ENCODE measurements at regions not wholly inside any gene's neighbourhood (a gene's known extent, or its start where the extent isn't known, plus 50 kb on each side); places are given as distances from the start of the nearest gene placed in this dataset.

DNA sequence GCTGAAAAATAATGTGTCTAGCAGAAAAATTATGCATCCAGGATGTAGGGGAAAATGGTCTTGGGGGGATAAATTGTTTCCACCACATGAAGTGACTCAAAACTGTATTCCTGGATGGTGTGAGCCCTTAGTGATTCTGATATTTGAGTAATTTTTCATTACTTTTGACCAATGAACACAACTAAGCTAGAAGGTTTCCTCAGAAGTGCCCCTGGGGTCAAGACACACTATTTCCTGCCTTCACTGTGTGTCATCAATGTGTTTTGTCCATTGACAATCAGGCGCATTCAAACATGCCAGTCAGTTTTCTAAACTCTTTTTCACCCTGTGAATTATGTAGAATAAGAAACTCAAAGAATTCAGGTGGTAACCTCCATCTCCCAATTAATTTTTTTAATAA, 130.5 kb upstream of the REG3G start:
- Mint-ChIP-seq H3K27me3 (ENCODE audit: unreplicated experiment) (no peaks in the 10 kb centered on the region), H3K36me3 (ENCODE audit: unreplicated experiment) (no peaks in the 10 kb centered on the region), H3K9me3 (ENCODE audit: unreplicated experiment) (peaks cover 13% of the 10 kb centered on the region), H3K4me3 (ENCODE audit: unreplicated experiment) (no peak overlapping the region), H3K27ac (ENCODE audit: unreplicated experiment) (no peak overlapping the region), H3K4me1 (ENCODE audit: unreplicated experiment) (no peaks in the 10 kb centered on the region)
- no peak for DNase-seq (ENCODE audit: extremely low spot score, unreplicated experiment)
- TF ChIP-seq, protein P1, sequence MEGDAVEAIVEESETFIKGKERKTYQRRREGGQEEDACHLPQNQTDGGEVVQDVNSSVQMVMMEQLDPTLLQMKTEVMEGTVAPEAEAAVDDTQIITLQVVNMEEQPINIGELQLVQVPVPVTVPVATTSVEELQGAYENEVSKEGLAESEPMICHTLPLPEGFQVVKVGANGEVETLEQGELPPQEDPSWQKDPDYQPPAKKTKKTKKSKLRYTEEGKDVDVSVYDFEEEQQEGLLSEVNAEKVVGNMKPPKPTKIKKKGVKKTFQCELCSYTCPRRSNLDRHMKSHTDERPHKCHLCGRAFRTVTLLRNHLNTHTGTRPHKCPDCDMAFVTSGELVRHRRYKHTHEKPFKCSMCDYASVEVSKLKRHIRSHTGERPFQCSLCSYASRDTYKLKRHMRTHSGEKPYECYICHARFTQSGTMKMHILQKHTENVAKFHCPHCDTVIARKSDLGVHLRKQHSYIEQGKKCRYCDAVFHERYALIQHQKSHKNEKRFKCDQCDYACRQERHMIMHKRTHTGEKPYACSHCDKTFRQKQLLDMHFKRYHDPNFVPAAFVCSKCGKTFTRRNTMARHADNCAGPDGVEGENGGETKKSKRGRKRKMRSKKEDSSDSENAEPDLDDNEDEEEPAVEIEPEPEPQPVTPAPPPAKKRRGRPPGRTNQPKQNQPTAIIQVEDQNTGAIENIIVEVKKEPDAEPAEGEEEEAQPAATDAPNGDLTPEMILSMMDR (IDR thresholded peaks at IDR 0.05) = no peak

DNA sequence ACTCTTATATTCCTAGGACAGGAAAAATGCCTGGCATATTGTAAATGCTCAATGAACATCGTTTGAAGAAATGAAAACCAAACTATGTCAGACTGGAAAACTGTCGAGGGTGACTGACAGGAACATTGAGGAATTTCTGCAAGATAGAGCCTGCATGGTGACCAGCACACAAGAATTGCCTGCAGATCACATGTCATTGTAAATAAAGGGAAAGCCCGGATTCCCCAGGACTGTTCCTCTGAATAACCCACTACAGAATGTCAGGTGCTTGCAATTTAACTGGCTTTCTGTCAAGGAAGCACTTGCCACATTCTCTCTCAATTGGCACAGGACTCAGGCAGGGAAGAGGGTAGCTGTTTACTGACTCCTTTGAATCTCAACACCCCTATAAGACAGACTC, 129.0 kb upstream of the REG3G start:
- Mint-ChIP-seq H3K9me3 (ENCODE audit: unreplicated experiment) (peaks cover 13% of the 10 kb centered on the region), H3K4me1 (ENCODE audit: unreplicated experiment) (no peaks in the 10 kb centered on the region), H3K4me3 (ENCODE audit: unreplicated experiment) (no peak overlapping the region), H3K27me3 (ENCODE audit: unreplicated experiment) (no peaks in the 10 kb centered on the region), H3K27ac (ENCODE audit: unreplicated experiment) (no peak overlapping the region), H3K36me3 (ENCODE audit: unreplicated experiment) (no peaks in the 10 kb centered on the region)
- DNase-seq (ENCODE audit: extremely low spot score, unreplicated experiment) = no peak
- TF ChIP-seq, protein P1 (IDR thresholded peaks at IDR 0.05) = no peak

DNA sequence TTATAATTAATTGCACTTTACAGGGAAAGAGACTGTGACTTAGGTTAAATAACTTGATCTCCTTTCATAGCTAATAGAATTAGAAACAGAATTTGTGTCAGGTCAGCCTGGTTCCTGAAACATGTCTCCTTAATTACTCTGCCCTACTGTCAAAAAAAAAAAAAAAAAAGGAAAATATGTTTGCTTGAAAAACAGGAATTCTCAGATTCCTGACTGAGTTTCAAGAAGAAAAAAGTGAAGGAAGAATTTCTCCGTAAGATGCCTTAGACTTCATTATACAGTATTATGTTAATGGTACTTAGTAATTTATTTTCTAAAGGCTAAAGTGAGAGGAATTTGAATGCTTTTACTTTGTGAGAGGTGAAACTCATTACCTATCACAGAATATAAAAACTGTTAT, 118.4 kb upstream of the REG3G start:
- no peaks in the 10 kb centered on the region for H3K9me3 Mint-ChIP-seq (ENCODE audit: unreplicated experiment)
- no peaks in the 10 kb centered on the region for H3K4me1 Mint-ChIP-seq (ENCODE audit: unreplicated experiment)
- TF ChIP-seq, protein P1 (IDR thresholded peaks at IDR 0.05) = no peak
- H3K27ac Mint-ChIP-seq (ENCODE audit: unreplicated experiment) = no peak overlapping the region
- no peak overlapping the region for H3K4me3 Mint-ChIP-seq (ENCODE audit: unreplicated experiment)
- no peaks in the 10 kb centered on the region for H3K27me3 Mint-ChIP-seq (ENCODE audit: unreplicated experiment)
- no peaks in the 10 kb centered on the region for H3K36me3 Mint-ChIP-seq (ENCODE audit: unreplicated experiment)
- DNase-seq (ENCODE audit: extremely low spot score, unreplicated experiment) = no peak

DNA sequence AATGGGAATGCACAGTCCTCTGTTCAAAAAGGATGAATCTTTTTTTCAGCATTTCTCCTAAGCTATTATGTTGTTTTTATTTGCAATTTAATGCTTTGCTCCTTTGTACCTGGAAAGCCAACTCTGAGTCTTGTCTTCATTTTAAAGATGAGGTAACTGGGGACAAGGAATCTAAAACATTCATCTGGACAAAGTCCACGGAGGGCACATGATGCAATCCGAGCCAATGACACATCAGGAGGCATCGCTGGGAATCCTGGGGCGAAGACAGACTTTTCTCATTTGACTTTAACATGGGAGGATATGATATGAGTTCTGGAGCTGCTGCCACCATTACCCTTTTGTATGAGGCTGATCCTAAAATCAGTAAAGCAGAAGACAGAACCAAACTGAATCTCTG, 116.5 kb upstream of the REG3G start:
- no peak overlapping the region for H3K27ac Mint-ChIP-seq (ENCODE audit: unreplicated experiment)
- H3K9me3 Mint-ChIP-seq (ENCODE audit: unreplicated experiment) = no peaks in the 10 kb centered on the region
- no peaks in the 10 kb centered on the region for H3K36me3 Mint-ChIP-seq (ENCODE audit: unreplicated experiment)
- no peak overlapping the region for H3K4me3 Mint-ChIP-seq (ENCODE audit: unreplicated experiment)
- no peaks in the 10 kb centered on the region for H3K4me1 Mint-ChIP-seq (ENCODE audit: unreplicated experiment)
- no peaks in the 10 kb centered on the region for H3K27me3 Mint-ChIP-seq (ENCODE audit: unreplicated experiment)
- TF ChIP-seq, protein P1 (IDR thresholded peaks at IDR 0.05) = no peak
- no peak for DNase-seq (ENCODE audit: extremely low spot score, unreplicated experiment)

DNA sequence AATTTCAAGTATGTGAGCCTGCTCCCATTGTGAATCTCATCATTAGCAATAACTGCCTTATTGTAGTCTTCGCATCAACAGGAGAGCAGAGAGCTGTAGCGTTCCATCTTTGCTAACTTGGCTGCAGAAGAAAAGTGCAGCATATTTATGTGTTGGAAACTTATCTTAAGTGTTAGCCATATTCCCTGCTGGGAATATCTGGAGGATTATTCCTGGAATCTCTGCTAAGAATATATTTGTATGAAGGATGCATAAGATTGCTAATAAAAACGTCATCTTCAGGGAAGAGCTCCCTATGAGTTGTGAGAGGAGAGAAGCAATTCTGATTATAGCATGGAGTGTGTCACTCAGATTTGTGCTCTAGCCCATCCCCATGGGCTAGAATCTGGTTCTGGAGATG, 115.1 kb upstream of the REG3G start:
- H3K36me3 Mint-ChIP-seq (ENCODE audit: unreplicated experiment) = no peaks in the 10 kb centered on the region
- H3K4me1 Mint-ChIP-seq (ENCODE audit: unreplicated experiment) = no peaks in the 10 kb centered on the region
- no peaks in the 10 kb centered on the region for H3K9me3 Mint-ChIP-seq (ENCODE audit: unreplicated experiment)
- H3K4me3 Mint-ChIP-seq (ENCODE audit: unreplicated experiment) = no peak overlapping the region
- TF ChIP-seq, protein P1 (IDR thresholded peaks at IDR 0.05) = no peak
- no peaks in the 10 kb centered on the region for H3K27me3 Mint-ChIP-seq (ENCODE audit: unreplicated experiment)
- no peak overlapping the region for H3K27ac Mint-ChIP-seq (ENCODE audit: unreplicated experiment)
- no peak for DNase-seq (ENCODE audit: extremely low spot score, unreplicated experiment)
